Sigmoid colon (tissue), 4 donors: ENCODE measurements at regions not wholly inside any gene's neighbourhood (a gene's known extent, or its start where the extent isn't known, plus 50 kb on each side); places are given as distances from the start of the nearest gene placed in this dataset.

Experiments used
- CTCF ChIP-seq, 4 experiments: fragments of 450-650 bp in 3 of 4; fragments of 200-600 bp in 1 of 4; IDR thresholded peaks; one replicate each; pipeline ENCODE4 v1.5.1; 2016 to 2019; ENCODE audit warnings: antibody characterized with exemption in 4 of 4, mild to moderate bottlenecking in 3 of 4, moderate library complexity in 2 of 4
- POLR2A ChIP-seq, 2 donors: fragments of 450-650 bp; IDR thresholded peaks; one replicate each; pipeline ENCODE4 v1.6.1; 2016; ENCODE audit warnings: antibody characterized with exemption in 2 of 2, mild to moderate bottlenecking in 2 of 2, moderate library complexity in 2 of 2
- POLR2AphosphoS5 ChIP-seq, 4 donors: sonication (generic); formaldehyde crosslinking; IDR thresholded peaks; one replicate each; pipeline ENCODE4 v1.6.1; 2017; ENCODE audit warnings: antibody characterized with exemption in 4 of 4

- TF ChIP-seq CTCF (IDR thresholded peaks at IDR 0.05), result no peak
- no peak for TF ChIP-seq POLR2AphosphoS5 (IDR thresholded peaks at IDR 0.05)
- TF ChIP-seq POLR2A (IDR thresholded peaks at IDR 0.05), result no peak
Measured at GRCh38 chr14:28161040-28161439, 605.5 kb upstream of the FOXG1 start.
